ENCODE measurements at regions not wholly inside any gene's neighbourhood (a gene's known extent, or its start where the extent isn't known, plus 50 kb on each side); places are given as distances from the start of the nearest gene placed in this dataset.

GRCh38 chr1:166700696-166701095 lies 138.6 kb upstream of the POGK start:
- no peak overlapping the region for H3K4me2 ChIP-seq (ENCODE audit: insufficient read depth in 1 of 2, low read depth in 2 of 2, low read length in 2 of 2)
- H3K9me3 ChIP-seq (ENCODE audit: insufficient read depth in 2 of 2, low read depth in 1 of 2, low read length in 1 of 2), result no peaks in the 10 kb centered on the region
- no peaks in the 10 kb centered on the region for H3K36me3 ChIP-seq (ENCODE audit: control insufficient read depth in 2 of 4, insufficient read depth in 4 of 4, low read length in 3 of 4)
- WGBS, 2 experiments (ENCODE audit: extremely low coverage in 1 of 2, insufficient coverage in 1 of 2, insufficient read length in 1 of 2, insufficient replicate concordance in 2 of 2, low coverage in 1 of 2, low lambda C conversion rate in 2 of 2, missing lambda C conversion rate in 1 of 2), result 88% methylated on average over 4 of the region's 4 CpGs; no CpG with 5 or more reads in 1 of the 2 experiments
- H3K56ac ChIP-seq (replicated peaks; ENCODE audit: insufficient read length, low read depth, low read length), result no peak overlapping the region
- no peaks in the 10 kb centered on the region for H3K79me2 ChIP-seq (ENCODE audit: control insufficient read depth in 1 of 2, insufficient read depth in 2 of 2, low read length in 2 of 2)
- no peak overlapping the region for H4K5ac ChIP-seq (ENCODE audit: insufficient read length, low read depth, low read length)
- H2AFZ ChIP-seq (ENCODE audit: low read length), result no peak overlapping the region
- no peak overlapping the region for H4K8ac ChIP-seq (ENCODE audit: extremely low read depth, insufficient read depth, low read length)
- H3K4ac ChIP-seq (replicated peaks; ENCODE audit: insufficient read length, low read depth, low read length), result no peak overlapping the region
- TF ChIP-seq TCF12 (IDR thresholded peaks at IDR 0.05; ENCODE audit: low read depth, low read length) (no peak), NRF1 (IDR thresholded peaks at IDR 0.05; ENCODE audit: low read depth, low read length) (no peak), CTCF (IDR thresholded peaks at IDR 0.05; ENCODE audit: control extremely low read depth in 1 of 3, insufficient read depth in 1 of 3, low read depth in 1 of 3, low read length in 3 of 3) (no peak), EP300 (IDR thresholded peaks at IDR 0.05; ENCODE audit: borderline replicate concordance in 1 of 2, low read depth in 2 of 2, low read length in 2 of 2) (no peak), POLR2A (IDR thresholded peaks at IDR 0.05; ENCODE audit: control extremely low read depth in 1 of 2, low read depth in 2 of 2, low read length in 2 of 2) (no peak), KDM1A (IDR thresholded peaks at IDR 0.05; ENCODE audit: borderline replicate concordance, low read length) (no peak), TEAD4 (IDR thresholded peaks at IDR 0.05; ENCODE audit: low read depth, low read length) (no peak), RBBP5 (IDR thresholded peaks at IDR 0.05; ENCODE audit: borderline replicate concordance, low read depth, low read length) (no peak), CBX5 (IDR thresholded peaks at IDR 0.05; ENCODE audit: low read depth, low read length) (no peak), SP4 (IDR thresholded peaks at IDR 0.05; ENCODE audit: low read length) (no peak), SAP30 (IDR thresholded peaks at IDR 0.05; ENCODE audit: insufficient read depth, insufficient replicate concordance, low read length) (no peak)
- no peaks in the 10 kb centered on the region for H3K27me3 ChIP-seq (replicated peaks in 1 of 4; ENCODE audit: control insufficient read depth in 3 of 4, extremely low read depth in 1 of 4, insufficient read depth in 3 of 4, low read length in 3 of 4)
- no peak overlapping the region for H3K9ac ChIP-seq (replicated peaks in 1 of 4; ENCODE audit: extremely low read depth in 1 of 4, low read depth in 3 of 4, low read length in 3 of 4)
- no peak overlapping the region for H2BK120ac ChIP-seq (replicated peaks; ENCODE audit: low read depth, low read length)
- CTCF ChIA-PET (ENCODE audit: partially characterized antibody), result interaction anchor here (1.5 kb wide), 1 partner anchor 12 kb away, joined by 3 read pairs; no protein-coding TSS in a partner anchor
- no peaks in the 10 kb centered on the region for H3K79me1 ChIP-seq (ENCODE audit: low read depth, low read length)
- H2BK15ac ChIP-seq (ENCODE audit: low read length), result no peak overlapping the region
- no peak overlapping the region for H2BK5ac ChIP-seq (ENCODE audit: low read depth, low read length)
- no peak overlapping the region for H2AK5ac ChIP-seq (ENCODE audit: low read depth, low read length)
- no peaks in the 10 kb centered on the region for H3K4me1 ChIP-seq (replicated peaks in 1 of 4; ENCODE audit: control insufficient read depth in 3 of 4, insufficient read depth in 4 of 4, low read length in 3 of 4)
- no peak overlapping the region for H3K18ac ChIP-seq (ENCODE audit: extremely low read depth, low read length)
- no peak overlapping the region for H4K91ac ChIP-seq (replicated peaks; ENCODE audit: insufficient read length, low read length)
- H3K23me2 ChIP-seq (ENCODE audit: low read depth, low read length), result no peaks in the 10 kb centered on the region
- no peak overlapping the region for H3K23ac ChIP-seq (ENCODE audit: insufficient read length)
- no peak for FAIRE-seq
- no peak for DNase-seq (ENCODE audit: low read depth in 1 of 2, low spot score in 2 of 2)
- no peaks in the 10 kb centered on the region for H4K20me1 ChIP-seq (replicated peaks in 1 of 2; ENCODE audit: control insufficient read depth in 1 of 2, insufficient read depth in 2 of 2, low read length in 2 of 2)
- no peak overlapping the region for H3K14ac ChIP-seq (ENCODE audit: insufficient read length)
- H2BK20ac ChIP-seq (ENCODE audit: low read length), result no peak overlapping the region
- H2BK12ac ChIP-seq (ENCODE audit: low read depth, low read length), result no peak overlapping the region
- POLR2A ChIA-PET (ENCODE audit: partially characterized antibody), result no interaction called here
- no peak overlapping the region for H3K4me3 ChIP-seq (ENCODE audit: extremely low read depth in 1 of 4, insufficient read depth in 2 of 4, low read depth in 3 of 4, low read length in 4 of 4)
- H3K27ac ChIP-seq (ENCODE audit: low read depth, low read length), result no peak overlapping the region

Measured in H1 (cell line).